OCI-M2 (cell line): ENCODE measurements at regions not wholly inside any gene's neighbourhood (a gene's known extent, or its start where the extent isn't known, plus 50 kb on each side); places are given as distances from the start of the nearest gene placed in this dataset.
"Not testable (repeated sequence)": the region's sequence is repeated elsewhere in the genome, so short reads cannot be mapped to it uniquely, and the experiment has no call there.

Source experiments
- DNase-seq: peaks from one replicate; lab custom pipeline; 2025; ENCODE audit not compliant: unreplicated experiment; lab: John Stamatoyannopoulos, UW

DNA sequence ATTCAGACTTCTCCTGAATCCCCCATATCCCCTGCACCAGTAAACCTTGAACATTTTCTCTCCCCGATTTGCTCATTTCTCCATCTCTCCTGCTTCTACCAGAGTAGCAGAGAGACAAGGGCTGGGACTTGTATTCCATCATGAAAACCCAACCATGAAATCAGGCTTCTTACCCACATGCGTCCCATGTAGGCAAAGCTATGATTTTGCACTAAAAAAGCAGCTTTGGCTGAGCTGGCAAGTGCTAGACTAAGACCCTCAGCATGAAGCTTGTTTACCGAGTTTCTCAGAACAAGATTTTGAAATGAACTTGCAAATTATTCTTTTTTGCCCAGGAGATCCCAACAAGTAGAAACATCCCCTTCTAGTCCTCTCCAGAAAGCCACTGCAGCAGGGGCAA is 80.3 kb upstream of the RFLNA start:
- no peak for DNase-seq

DNA sequence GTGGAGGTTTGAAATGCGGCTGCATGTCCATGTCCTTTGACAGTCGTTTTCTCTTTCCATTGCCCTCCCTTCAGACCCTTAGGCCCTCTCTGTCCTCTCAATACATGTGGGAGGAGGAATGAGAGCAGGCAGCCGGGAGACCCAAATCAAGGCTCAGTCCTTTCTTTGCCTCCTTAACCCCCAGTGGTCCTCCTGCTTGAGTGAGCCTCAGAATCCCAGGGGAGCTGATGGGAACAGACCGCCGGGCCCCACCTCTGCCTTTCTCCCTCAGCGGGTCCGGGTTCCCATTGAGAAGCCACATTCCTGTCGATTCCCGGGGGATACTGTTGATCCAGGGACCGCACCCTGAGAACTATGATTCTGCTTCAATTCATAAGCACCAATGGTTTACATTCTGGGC is 77.9 kb upstream of the RFLNA start:
- no peak for DNase-seq

DNA sequence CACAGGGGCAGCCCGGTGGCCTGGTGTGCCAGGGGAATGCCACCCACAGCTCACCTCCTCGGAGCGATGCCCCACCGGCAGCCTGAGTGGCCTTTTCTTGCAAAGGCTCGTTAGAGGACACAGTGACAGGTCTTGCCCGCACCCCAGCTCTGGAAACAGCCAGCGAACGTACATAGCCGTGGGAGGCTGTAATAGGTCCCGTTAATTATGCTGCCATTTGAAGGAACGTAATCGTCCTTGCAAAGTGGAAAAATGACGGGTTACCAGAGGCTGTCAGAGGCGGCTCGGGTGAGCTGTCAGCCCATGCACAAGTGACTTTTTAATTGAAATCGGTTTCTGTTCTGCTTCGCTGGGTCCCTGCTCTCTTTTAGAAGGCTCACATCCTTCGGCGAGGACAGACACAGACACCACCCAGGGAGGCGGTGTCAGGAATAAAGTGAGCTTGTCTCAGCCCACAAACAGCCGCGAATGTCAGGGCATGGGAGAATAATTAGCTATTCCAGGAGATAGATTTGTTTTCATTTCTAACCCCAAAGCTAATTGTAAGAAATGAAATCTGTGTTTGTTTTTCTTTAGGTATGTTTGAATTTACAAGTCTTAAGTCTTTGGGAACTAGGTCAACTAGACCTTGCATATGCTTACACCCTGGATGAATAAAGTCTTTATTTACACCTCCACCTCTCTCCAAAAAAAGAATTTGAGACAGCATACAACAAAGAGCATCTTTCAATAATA is 77.2 kb upstream of the RFLNA start:
- no peak for DNase-seq

DNA sequence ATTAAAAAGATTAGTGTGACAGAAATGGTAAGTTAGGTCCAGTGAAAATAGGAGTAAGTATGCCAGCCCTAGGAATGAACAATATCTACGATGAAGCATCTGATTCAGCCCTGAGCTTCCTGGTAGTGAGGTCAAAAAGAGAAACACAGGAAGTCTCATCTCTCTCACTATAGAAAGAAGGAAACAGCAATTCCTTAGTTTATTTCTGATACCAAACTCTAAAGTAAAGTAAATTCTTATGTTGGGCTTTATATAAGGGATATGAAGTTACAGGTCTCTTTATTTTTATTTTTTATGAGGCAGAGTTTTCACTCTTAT is 76.7 kb upstream of the RFLNA start:
- no peak for DNase-seq

DNA sequence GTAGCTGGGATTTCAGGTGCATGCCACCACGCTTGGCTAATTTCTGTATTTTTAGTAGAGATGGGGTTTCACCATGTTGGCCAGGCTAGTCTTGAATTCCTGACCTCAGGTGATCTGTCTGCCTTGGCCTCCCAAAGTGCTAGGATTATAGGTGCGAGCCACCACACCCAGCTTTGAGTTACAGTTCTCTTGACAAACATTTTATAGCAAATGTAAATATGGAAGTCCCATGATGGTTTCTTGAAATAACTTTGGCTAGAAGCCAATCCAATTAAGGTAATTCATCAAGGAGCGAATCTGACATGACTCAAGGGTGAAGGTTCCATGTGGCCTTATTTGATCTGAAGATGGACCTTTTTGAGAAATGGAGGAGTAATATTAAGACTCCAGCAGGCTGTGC is 76.2 kb upstream of the RFLNA start:
- DNase-seq = not testable (repeated sequence)

DNA sequence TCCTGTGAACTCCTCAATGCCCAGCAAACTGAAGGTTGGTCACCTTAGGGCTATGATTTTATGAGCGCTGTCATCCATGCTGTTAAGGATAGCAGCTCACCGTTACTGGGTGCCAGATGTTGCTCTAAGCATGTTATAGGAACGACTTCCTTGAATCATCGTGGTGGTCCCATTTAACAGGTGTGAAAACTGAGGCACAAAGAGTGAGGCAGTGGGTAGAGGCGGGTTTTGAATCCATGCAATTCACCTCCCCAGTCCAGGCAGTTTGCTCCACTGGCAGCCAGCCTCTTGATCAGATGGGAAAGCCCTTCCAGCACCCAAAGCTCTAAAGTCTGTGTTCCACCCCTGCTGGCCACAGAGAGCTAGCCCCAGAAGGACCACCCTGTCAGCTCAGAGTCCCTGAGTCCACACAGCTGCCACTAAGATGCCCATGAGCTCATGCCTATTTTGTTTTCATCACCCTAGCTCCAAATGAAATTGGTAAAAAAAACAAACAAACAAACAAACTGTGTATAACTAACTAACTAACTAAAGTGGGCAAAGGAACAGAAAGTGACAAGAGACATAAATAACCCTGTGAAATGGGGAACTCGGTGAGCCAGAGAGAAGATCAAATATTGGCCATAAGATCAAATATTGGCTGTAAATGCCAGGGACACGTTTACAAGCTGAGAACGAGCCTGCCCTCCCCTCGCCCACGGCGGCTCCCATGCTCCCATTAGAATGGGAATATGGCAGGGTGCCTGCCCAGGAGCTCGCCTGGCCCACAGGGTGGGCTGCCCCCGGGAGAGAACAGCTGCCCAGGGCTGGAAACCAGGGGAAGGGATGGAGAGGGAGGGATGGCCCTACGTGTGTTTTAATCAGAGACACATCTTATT is 72.3 kb upstream of the RFLNA start:
- no peak for DNase-seq

DNA sequence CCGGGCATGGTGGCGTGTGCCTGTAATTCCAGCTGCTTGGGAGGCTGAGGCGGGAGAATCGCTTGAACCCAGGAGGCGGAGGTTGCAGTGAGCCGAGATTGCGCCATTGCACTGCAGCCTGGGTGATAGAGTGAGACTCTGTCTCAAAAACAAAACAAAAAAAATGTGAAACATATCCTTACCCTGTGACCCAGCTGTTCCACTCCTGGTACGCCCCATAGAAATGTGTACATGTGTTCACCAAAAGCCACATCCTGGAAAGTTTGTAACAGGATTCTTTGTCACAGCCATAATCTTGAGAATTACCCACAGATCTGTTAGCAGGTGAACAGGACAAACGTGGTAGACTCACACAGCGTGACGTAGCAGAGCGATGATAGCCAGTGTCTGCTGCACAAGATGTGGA is 71.2 kb upstream of the RFLNA start:
- DNase-seq = not testable (repeated sequence)

DNA sequence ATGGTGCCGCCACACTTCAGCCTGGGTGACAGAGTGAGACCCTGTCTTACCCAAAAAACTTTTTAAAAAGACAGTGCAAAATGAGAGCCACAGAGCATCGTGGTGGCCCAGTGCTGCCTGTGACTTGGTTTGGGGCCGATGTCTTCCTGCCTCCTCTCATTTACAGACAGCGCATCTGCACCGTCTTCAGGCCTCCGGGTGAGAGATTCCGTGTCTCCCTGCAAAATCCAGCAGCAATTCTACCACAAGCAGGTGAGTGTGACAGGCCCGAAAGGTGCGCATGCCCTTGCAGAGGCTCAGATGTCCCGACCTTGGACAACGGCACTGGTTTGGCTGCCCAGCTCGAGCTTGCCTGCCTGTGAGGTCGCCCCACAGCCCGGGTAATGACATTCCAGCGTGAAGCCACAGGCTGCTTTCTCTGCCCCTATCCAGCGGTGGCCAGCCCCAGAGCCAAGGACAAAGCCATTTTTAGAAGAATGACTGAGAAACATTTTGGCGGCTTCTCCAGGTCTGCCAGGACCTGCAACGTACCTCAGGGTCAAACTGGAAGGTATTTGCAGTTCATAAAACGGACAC is 70.3 kb upstream of the RFLNA start:
- no peak for DNase-seq

DNA sequence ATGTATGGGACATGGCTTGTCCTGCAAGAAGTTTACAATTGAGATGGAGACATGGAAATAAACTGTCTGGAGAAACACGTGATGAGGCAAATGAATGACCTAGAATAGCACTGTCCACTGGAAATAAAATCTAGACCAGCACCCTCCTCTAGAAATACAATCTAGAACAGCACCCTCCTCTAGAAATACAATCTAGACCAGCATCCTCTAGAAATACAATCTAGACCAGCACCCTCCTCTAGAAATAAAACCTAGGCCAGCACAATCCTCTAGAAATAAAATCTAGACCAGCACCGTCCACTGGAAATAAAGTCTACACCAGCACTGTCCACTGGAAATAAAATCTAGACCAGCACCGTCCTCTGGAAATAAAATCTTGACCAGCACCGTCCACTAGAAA is 69.2 kb upstream of the RFLNA start:
- DNase-seq = no peak

DNA sequence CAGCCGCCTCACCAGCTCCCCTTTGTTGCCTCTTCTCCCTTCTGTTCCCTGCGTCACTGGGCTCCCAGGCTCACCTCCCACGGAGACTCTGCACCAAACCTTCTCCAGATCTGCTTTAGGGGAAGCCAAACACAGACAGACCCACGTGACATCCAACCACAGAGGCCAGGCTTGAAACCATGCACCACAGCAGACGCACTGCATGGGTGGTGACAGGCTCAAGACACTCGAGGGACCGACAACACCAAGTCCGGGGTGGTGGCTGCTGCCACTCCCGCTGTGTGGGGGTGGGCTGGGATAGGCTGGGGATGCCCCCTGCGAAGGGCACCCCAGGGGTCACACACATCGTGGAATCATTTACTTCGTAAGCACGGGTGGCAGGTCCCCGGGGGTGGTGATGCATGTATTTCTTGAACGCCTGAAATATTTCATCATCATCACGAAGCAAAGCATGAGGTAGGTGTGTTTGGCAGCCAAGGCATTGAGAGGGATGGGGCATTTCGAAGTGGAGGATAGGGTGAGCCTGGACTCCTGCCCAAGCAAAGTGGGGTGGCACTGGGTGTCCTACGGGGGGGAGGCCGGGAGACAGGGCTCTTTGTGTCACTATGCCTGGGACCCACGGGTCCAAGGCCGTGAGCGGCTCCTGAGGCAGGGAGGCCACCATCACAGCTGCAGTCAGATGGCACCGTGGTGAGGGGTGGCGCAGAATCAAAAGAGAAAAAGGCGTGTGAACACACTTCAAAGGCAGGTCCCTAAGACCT is 66.8 kb upstream of the RFLNA start:
- DNase-seq = no peak

DNA sequence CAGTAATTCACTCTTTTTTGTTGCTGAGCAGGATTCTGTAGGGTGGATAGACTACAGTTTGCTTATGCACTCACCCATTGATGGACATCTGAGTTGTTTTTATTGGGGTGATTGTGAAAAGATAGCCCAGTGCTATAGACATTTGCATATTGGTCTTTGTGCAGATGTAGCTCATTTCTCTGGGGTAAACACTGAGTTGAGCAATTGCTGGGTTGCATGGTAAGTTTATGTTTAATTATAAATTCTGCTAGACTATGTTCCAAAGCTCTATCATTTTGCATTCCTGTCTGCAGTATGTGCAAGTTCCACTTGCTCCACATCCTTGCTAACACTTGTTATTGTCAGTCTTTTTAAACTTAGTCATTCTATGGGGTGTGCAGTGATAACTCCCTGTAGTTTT is 65.4 kb upstream of the RFLNA start:
- no peak for DNase-seq

DNA sequence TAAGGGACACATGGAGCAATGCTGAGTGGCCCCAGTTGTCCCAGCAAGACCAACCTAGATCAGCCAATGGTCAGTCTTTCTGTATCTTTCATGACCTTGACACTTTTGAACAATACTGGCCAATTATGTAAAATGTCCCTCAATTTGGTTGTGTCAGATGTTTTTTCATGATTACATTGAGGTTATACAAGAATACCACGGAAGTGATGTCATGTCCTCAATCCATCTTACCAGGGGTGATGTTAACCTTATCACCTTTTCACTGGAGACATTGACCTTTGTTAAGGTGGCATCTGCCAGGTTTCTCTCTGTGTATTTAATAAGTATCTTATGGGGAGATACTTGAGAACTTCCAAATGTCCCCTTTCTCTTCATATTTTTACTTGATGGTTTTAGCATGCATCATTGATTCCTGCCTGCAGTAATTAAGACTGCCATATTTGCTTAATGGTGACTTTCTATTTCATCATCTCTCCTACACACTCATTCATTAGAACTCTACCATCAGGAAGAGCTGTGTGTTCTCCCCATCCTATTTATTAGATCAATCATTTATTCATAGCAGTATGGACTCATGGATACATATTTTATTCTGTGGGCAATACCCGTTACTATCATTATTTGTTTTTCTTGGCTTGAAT is 64.7 kb upstream of the RFLNA start:
- no peak for DNase-seq

DNA sequence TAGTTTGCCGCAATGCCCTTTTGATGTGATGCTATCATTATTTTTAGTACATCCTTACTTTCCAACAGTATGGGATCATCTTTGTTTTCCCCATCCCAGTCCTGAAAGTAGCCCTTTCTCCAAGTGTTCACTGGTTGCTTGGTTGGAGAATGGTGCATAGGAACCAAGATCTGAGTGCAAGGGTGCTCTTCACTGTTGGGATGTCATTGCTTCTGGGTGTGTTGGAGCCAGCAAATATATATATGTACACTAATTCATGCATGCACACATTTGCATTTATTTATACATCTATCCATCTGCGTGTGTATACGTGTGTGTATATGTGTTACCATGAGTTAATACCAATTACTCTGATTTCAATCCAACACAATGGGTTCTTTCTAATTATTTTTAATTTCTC is 64.1 kb upstream of the RFLNA start:
- DNase-seq = no peak

DNA sequence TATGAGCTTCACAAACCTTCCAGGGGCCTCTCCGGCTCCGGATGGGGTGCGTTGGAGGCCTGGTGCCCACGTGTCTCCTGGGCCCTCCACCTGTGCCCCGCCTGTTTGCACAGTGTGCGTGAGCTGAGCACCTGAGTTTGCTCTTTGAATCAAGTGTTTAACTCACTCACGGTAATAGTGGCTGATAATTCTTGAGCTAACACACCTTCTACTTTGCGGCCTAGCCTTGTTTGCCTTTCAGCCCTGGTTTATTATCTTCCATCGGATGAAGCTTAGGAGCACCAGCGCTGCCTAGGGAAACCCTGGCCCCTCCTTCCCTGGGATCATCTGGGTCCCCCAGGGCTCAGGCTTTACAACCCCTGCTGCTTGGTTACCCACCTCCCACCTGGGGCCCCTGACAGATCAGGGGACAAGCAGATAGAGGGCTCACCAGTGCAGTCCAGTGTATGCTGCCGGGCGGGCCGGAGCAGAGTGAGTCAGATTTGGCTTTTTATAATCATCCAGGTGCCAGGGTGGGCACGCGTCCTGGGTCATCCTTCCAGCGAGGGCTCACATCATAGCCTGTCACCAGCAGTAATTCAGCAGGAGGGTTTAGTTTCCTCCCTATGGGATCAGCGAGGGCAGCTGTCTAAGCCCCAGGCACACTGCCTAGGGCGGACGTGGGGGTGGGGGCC is 62.8 kb upstream of the RFLNA start:
- DNase-seq = no peak

DNA sequence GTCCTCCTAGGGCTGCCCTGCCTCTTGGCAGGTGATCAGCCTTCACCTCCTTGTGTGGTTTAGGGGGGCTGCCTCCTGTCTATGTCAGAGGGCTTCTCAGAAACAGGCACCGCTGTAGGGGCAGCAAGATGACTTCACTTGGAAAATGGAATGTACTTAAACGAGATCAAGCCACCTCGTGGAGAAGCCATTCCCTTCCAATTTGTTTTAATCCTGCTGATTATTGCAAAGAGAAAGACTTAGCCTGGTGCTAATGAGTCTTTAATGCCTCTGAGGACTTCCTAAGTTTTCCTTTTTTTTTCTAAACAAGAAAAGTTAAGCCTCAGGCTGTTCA is 62.3 kb upstream of the RFLNA start:
- no peak for DNase-seq

DNA sequence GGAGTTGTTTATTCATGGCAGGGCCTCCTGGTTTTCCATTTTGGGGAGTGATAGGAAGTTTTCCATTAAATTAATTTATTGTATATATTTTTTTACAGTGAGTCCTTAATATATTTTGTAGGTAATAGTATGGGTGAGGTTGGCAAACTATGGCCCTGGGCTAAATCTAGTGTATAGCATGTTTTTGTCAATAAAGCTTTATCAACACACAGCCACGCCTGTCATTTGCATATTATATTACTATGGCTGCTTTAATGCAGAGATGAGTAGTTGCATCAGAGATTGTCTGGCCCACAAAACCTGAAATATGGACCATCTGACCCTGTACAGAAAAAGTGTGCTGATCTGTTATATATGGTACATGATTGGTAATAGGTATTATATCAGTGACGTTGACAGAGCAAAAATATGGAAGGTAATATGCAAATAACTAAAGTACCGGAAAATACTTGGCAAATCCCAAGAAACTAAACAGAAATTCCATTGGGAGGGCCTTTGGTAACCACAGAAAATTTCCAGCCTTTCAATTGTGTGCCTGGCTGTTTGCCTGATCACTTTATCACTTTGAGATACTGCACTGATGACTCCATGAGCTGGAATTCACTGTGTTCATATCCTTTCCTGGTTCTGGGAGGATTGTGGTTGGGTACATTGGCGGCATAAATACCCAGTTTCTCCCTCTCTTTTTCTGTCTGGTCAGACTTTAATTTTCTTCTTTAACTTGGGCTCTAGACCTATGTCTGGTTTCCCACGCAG is 61.7 kb upstream of the RFLNA start:
- DNase-seq = no peak

DNA sequence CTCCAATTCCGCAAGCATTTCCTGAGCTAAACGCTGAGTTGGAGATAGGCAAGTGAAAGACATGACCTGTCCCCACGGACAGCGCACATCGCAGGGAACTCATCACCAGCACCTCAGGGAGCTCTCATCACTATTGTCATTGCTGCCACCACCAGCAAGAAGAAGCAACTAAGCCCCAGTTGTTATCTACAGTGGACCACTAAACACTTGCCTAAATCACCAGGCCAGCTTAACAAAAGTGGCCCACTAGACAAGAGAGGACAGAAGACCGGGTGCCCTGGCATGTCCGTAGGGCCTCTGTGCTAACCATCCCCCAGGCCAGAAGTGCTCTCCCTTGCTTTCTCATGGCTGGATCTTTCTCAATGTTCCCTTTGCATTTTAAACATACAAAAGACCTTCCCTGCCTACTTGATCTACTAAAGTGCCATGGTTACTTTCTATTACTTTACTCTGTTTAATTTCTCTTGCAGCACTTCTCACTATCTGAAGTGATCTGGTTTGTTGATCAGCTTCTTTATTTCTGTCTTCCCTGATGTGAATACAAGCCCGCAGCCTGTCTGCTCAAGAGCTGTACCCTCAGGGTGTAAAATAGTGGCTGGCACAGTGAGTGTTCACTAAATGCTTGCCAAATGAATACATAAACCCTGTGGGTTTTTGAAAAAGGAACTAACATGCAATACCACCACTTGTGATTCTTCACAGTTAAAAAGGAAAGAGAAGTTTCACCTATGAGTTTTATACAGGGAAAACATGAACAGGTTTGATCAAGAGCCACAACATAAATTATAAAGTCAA is 60.9 kb upstream of the RFLNA start:
- DNase-seq = no peak

DNA sequence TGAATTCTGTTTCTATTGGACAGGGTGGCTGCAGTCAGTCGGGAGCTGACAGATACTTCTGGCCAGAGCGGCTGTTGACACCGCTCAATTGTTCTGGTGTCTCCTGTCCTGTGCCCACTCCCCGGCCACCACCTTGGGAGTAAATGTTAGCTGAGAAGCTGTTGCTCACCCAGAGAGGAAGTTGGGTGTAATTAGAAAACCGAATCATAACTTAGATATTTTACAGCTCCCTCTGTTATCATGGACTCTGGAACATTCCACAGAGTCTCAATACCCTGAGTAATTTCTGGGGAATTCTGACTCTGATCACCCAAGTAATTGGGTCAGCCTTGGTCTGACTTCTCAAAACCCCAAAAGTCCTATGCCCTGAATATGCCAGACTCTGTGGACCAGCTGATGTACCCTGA is 58.3 kb upstream of the RFLNA start:
- no peak for DNase-seq

DNA sequence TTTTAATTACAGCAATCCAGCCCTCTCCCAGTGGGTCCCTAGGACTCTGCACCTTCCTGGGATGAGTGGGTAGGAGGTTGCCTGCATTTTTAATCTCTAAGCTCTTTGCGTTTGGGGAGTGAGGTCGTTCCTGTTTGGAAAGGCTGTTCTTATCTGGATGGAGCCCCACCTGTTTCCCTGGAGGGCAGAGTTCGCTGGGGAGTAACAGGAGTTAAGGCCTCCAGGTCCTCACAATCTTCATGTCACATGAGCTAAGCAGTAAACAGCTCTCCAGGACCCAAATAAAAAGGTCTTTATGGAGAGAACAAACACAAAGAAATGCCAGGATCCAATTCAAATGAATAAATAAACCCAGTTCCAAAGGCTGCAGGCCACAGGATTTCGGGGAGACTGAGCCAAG is 56.0 kb upstream of the RFLNA start:
- no peak for DNase-seq
